Small intestine (tissue), 7 donors: ENCODE measurements at regions not wholly inside any gene's neighbourhood (a gene's known extent, or its start where the extent isn't known, plus 50 kb on each side); places are given as distances from the start of the nearest gene placed in this dataset.

Experiments
- DNase-seq, 2 donors: peaks; one replicate each; pipeline versions ENCODE4 v3.0.0 to v3.0.0-alpha.2; 2013
- FAIRE-seq: peaks from 2 replicates; lab custom pipeline; 2012; peaks lifted over from hg19 to GRCh38; lab: Jason Lieb, UNC
- H3K27ac ChIP-seq, 3 donors: one replicate each; pipeline ENCODE4 v1.5.1; 2013; ENCODE audit warnings: low read length in 2 of 3, mild to moderate bottlenecking in 2 of 3, control low read depth in 1 of 3, inconsistent platforms in 1 of 3, low read depth in 1 of 3, moderate library complexity in 1 of 3
- H3K27me3 ChIP-seq, 3 donors: one replicate each; pipeline ENCODE4 v1.6.1; 2013; ENCODE audit warnings: low read length in 3 of 3, inconsistent platforms in 1 of 3; ENCODE audit not compliant: control insufficient read depth in 3 of 3, insufficient read depth in 3 of 3
- H3K36me3 ChIP-seq, 3 donors: one replicate each; pipeline ENCODE4 v1.6.1; 2013; ENCODE audit warnings: low read length in 3 of 3, inconsistent platforms in 1 of 3, low read depth in 1 of 3, mild to moderate bottlenecking in 1 of 3, moderate library complexity in 1 of 3; ENCODE audit not compliant: control insufficient read depth in 3 of 3, insufficient read depth in 2 of 3
- H3K4me1 ChIP-seq, 3 donors: one replicate each; pipeline ENCODE4 v1.6.1; 2013; ENCODE audit warnings: low read length in 2 of 3, inconsistent platforms in 1 of 3, low read depth in 1 of 3, mild to moderate bottlenecking in 1 of 3, moderate library complexity in 1 of 3; ENCODE audit not compliant: control insufficient read depth in 3 of 3, insufficient read depth in 2 of 3
- H3K4me3 ChIP-seq, 3 donors: one replicate each; pipeline ENCODE4 v1.5.1; 2013; ENCODE audit warnings: low read length in 3 of 3, control low read depth in 1 of 3, inconsistent platforms in 1 of 3, low read depth in 1 of 3, mild to moderate bottlenecking in 1 of 3, moderate library complexity in 1 of 3
- H3K9me3 ChIP-seq, 2 donors: one replicate each; pipeline ENCODE4 v1.6.1; 2013; ENCODE audit warnings: low read depth in 1 of 2, low read length in 1 of 2; ENCODE audit not compliant: control insufficient read depth in 2 of 2, insufficient read depth in 1 of 2
- WGBS, 3 donors: extraction: QIAGEN DNeasy Blood & Tissue Kit; methylation state at CpG; one replicate each; pipeline ENCODE4 v1.1.7; 2013; 5-methylcytosine and 5-hydroxymethylcytosine counted together
- donor health status: healthy with polysubstance abuse.
- donor health status: control.
- donor health status: control.
- donor health status: Bipolar disorder and iron deficiency.
- donor health status: healthy.

GRCh38 chr3:24033818-24034217 lies 88.7 kb downstream of the NR1D2 start:
- WGBS, 3 donors, result 70 to 81% (median 80%) methylated on average over 2 of the region's 2 CpGs
- DNase-seq, result no peak
- Histone ChIP-seq H3K27me3 (no peaks in the 10 kb centered on the region), H3K36me3 (no peaks in the 10 kb centered on the region), H3K9me3 (no peaks in the 10 kb centered on the region), H3K27ac (no peak overlapping the region), H3K4me3 (no peak overlapping the region), H3K4me1 (no peaks in the 10 kb centered on the region)
- no peak for FAIRE-seq

DNA sequence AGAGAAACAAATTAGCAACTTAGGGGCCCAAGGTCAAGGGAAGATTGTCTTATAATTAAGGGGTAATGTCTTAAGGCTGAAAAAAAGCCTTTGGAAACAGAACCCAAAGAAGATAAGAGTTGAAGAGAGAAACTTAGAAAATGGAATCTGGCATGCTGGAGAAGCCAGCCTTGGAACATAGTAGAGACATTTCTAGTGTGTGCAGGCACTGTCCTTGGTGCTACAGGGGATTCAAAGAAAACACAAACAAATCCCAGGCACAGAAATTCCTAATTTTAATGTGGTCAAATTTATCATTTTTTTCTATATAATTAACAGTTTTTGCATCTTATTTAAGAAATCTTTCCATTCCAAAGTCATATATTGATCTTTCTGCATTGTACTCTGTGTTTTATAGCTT lies 89.4 kb downstream of the NR1D2 start:
- Histone ChIP-seq H3K4me3 (no peak overlapping the region), H3K27ac (no peak overlapping the region), H3K9me3 (no peaks in the 10 kb centered on the region), H3K4me1 (no peaks in the 10 kb centered on the region), H3K36me3 (no peaks in the 10 kb centered on the region), H3K27me3 (no peaks in the 10 kb centered on the region)
- DNase-seq, result no peak
- no peak for FAIRE-seq

GRCh38 chr3:24037971-24038370 lies 92.9 kb downstream of the NR1D2 start:
- WGBS, 3 donors, result 74 to 85% (median 80%) methylated on average over 2 of the region's 2 CpGs
- H3K27me3 ChIP-seq, result peaks cover 0 to 4% (median 0%) of the 10 kb centered on the region in 3 donors
- no peaks in the 10 kb centered on the region for H3K4me1 ChIP-seq
- FAIRE-seq (no peak), DNase-seq (no peak)
- no peaks in the 10 kb centered on the region for H3K36me3 ChIP-seq
- no peak overlapping the region for H3K4me3 ChIP-seq
- H3K9me3 ChIP-seq, result no peaks in the 10 kb centered on the region
- H3K27ac ChIP-seq, result no peak overlapping the region

DNA sequence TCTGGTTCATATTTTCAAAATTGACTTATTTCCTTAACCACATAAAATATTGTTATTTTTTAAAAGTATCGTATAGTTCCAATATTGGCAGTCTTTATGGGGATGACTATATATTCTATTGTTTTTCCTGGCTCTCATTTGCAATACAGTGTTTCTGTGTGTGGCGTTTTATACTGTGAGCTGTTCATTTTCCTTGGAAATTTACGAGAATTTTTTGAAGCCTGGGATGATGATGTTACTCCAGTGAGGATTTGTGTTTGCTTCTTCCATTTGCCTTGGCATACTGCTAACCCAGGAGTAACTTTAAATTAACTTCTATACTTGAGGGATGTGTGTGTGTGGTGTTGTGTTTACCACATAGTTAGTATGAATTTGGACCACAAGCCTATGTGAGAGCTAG lies 95.2 kb downstream of the NR1D2 start:
- Histone ChIP-seq H3K27ac (no peak overlapping the region), H3K4me1 (no peaks in the 10 kb centered on the region), H3K36me3 (no peaks in the 10 kb centered on the region), H3K27me3 (peaks cover 0 to 10% (median 0%) of the 10 kb centered on the region in 3 donors), H3K9me3 (no peaks in the 10 kb centered on the region), H3K4me3 (no peak overlapping the region)
- WGBS, 3 donors, result 85 to 93% (median 90%) methylated on average over 3 of the region's 3 CpGs
- FAIRE-seq (no peak), DNase-seq (no peak)

DNA sequence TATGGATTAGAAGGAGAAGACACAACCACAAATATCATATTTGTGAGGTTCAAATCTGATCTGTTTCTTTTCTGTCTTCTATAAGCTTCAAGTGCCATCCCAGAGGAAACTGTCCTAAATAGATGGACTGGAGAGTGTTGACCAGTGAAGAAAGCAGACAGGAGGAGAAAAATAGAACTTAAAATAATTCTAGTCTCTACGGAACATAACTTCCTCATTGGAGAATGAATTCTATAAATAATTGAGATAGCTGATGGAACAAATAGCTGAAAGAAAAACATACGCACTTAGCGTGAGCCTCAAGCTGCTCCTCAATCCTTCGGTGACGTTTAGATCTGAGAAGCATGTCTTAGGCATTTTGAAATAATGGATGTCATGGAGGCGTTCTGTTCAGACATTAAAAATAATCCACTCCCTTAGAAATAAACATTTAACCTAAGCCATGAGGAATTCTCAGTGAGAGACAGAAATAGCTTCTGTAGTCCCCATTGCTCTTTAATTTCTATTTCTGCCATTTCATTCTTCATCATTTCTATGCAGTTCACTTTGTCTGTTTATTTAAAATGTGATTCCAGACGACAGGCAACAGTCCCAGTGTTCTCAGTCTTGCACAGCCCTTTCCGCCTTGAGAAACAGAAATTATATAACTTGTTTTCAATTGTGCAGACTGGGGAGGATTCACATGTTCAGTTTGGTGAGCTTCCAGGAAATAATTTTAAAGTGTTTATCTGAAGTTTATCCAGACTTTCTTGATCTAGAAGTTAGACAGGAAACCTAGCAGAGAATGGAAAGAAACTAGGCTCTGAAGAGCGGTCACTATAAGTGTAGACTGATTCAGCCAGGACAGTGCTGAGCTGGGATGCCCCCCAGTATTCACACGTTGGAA lies 97.3 kb downstream of the NR1D2 start:
- H3K4me3 ChIP-seq, result no peak overlapping the region
- peak overlapping the region in 1 of 3 donors; percentile 39 for H3K27ac ChIP-seq
- no peaks in the 10 kb centered on the region for H3K36me3 ChIP-seq
- H3K9me3 ChIP-seq, result no peaks in the 10 kb centered on the region
- 52 to 86% (median 75%) methylated on average over 10 of the region's 10 CpGs for WGBS, 3 donors
- DNase-seq, result peak in 1 of 2 donors; percentile 2
- FAIRE-seq, result no peak
- no peaks in the 10 kb centered on the region for H3K4me1 ChIP-seq
- peaks cover 0 to 12% (median 0%) of the 10 kb centered on the region in 3 donors for H3K27me3 ChIP-seq

GRCh38 chr3:24043168-24043567 lies 98.1 kb downstream of the NR1D2 start:
- peaks cover 0 to 12% (median 0%) of the 10 kb centered on the region in 3 donors for H3K27me3 ChIP-seq
- FAIRE-seq, result no peak
- H3K4me1 ChIP-seq, result no peaks in the 10 kb centered on the region
- H3K9me3 ChIP-seq, result no peaks in the 10 kb centered on the region
- H3K27ac ChIP-seq, result peak overlapping the region in 1 of 3 donors; percentile 32
- H3K36me3 ChIP-seq, result no peaks in the 10 kb centered on the region
- 86 to 91% (median 87%) methylated on average over 4 of the region's 4 CpGs for WGBS, 3 donors
- no peak overlapping the region for H3K4me3 ChIP-seq
- DNase-seq, result no peak

DNA sequence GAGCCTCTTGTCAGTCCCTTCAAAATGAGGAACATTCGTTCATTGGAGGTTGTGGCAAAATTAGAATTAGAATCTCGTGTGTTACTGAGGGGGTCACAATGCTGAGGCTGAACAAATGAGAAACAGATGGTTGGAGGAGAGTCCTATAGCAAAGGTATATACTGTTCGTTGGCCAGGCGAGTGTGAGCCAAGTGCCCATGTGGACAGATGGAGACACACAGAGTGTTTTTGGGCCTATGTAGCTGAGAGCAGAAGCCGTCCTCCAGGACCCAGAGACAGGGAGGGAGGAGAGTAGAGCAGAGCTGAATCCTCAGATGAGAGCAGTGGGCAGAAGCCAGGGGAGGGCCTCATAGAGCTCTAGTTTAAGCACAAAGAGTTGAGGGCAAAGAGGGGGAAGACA lies 98.9 kb downstream of the NR1D2 start:
- Histone ChIP-seq H3K36me3 (no peaks in the 10 kb centered on the region), H3K4me1 (no peaks in the 10 kb centered on the region), H3K4me3 (no peak overlapping the region), H3K27me3 (peaks cover 0 to 12% (median 0%) of the 10 kb centered on the region in 3 donors), H3K27ac (no peak overlapping the region), H3K9me3 (no peaks in the 10 kb centered on the region)
- no peak for DNase-seq
- FAIRE-seq, result no peak
- WGBS, 3 donors, result 82 to 87% (median 86%) methylated on average over 5 of the region's 5 CpGs

DNA sequence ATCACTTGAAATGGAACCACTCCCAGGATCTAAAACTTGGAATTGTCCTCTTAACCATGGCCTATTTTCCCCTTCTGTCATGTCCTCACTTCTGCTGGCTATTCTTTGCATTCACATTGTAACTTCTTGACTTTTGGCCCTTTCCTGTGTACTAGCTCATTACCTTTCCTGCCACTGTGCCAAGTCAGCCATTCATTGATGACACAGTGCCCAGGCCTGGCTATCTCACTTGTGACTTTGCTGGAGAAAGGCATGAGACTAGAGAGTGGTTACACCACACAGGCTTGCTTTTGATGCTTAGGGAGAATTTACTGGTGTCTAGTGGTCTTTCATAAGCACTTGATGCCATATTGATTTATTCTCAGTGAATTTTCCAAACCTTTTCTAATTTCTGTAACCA lies 101.1 kb downstream of the NR1D2 start:
- H3K9me3 ChIP-seq, result no peaks in the 10 kb centered on the region
- no peaks in the 10 kb centered on the region for H3K4me1 ChIP-seq
- H3K4me3 ChIP-seq, result no peak overlapping the region
- peaks cover 0 to 21% (median 0%) of the 10 kb centered on the region in 3 donors for H3K27me3 ChIP-seq
- DNase-seq (no peak), FAIRE-seq (no peak)
- H3K36me3 ChIP-seq, result no peaks in the 10 kb centered on the region
- H3K27ac ChIP-seq, result no peak overlapping the region
